ENCODE measurements at regions not wholly inside any gene's neighbourhood (a gene's known extent, or its start where the extent isn't known, plus 50 kb on each side); places are given as distances from the start of the nearest gene placed in this dataset.

DNA sequence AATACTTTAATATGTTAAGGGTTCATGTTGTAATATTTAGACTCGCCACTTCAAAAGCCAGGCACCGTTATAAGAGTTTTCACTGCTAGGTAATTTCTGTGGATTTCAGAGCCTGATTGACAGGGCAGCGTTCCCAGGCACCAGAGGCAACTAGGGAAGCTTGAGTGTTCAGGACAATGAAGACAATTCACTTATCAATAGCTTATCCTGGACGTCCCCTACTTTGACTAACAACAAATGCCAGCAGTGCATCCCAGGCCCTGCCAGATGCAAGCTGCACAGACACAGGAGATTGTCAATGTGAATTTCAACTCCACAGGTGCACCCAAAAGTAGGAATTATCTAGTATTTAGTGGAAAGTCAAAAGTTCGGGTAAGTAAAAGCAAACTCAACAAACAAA lies 179.3 kb upstream of the GYPC start:
- no peaks in the 10 kb centered on the region for H3K36me3 ChIP-seq (ENCODE audit: control insufficient read depth, insufficient read depth, low read length)
- no peaks in the 10 kb centered on the region for H3K4me1 Mint-ChIP-seq
- H3K4me3 ChIP-seq (ENCODE audit: low read depth, low read length) = no peak overlapping the region
- no peaks in the 10 kb centered on the region for H3K27me3 ChIP-seq (ENCODE audit: control insufficient read depth, insufficient read depth, low read length)
- no peak overlapping the region for H3K27ac Mint-ChIP-seq
- H3K4me3 Mint-ChIP-seq = no peak overlapping the region
- peaks cover 0 to 2% (median 0%) of the 10 kb centered on the region in 7 donors for H3K9me3 Mint-ChIP-seq
- no peak overlapping the region for H3K27ac ChIP-seq (ENCODE audit: insufficient read depth, low read length, poor library complexity, severe bottlenecking)
- H3K4me1 ChIP-seq (ENCODE audit: control insufficient read depth, insufficient read depth, low read length, poor library complexity, severe bottlenecking) = no peaks in the 10 kb centered on the region
- H3K9me3 ChIP-seq (ENCODE audit: control insufficient read depth in 2 of 2, low read length in 2 of 2) = no peaks in the 10 kb centered on the region
- no peak for ATAC-seq (ENCODE audit: low read depth in 2 of 2)
- no peak for DNase-seq
- H3K27me3 Mint-ChIP-seq = no peaks in the 10 kb centered on the region
- H3K36me3 Mint-ChIP-seq = no peaks in the 10 kb centered on the region

DNA sequence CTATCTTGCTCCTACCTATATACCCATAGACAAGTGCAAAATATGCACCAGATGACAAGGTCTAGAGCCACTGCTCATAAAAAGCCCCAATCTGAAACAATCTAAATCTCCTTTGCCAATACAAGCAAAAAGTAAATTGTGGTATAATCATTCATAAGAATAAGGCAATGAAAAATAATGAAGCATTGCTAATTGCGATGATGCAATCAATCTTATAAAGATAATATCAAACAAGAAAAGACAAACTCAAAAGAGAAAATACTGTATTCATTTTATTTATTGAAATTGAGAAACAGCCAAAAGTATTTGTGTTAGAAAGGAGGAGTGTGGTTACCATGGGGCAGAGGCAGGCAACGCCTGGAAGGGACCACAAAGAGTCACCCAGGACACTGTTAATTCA lies 175.9 kb upstream of the GYPC start:
- DNase-seq (no peak), ATAC-seq (ENCODE audit: low read depth in 2 of 2) (no peak)
- Histone ChIP-seq H3K4me3 (ENCODE audit: low read depth, low read length) (no peak overlapping the region), H3K36me3 (ENCODE audit: control insufficient read depth, insufficient read depth, low read length) (no peaks in the 10 kb centered on the region), H3K27ac (ENCODE audit: insufficient read depth, low read length, poor library complexity, severe bottlenecking) (no peak overlapping the region), H3K9me3 (ENCODE audit: control insufficient read depth in 2 of 2, low read length in 2 of 2) (no peaks in the 10 kb centered on the region), H3K4me1 (ENCODE audit: control insufficient read depth, insufficient read depth, low read length, poor library complexity, severe bottlenecking) (no peaks in the 10 kb centered on the region), H3K27me3 (ENCODE audit: control insufficient read depth, insufficient read depth, low read length) (no peaks in the 10 kb centered on the region)
- no peaks in the 10 kb centered on the region for H3K27me3 Mint-ChIP-seq
- H3K4me1 Mint-ChIP-seq = no peaks in the 10 kb centered on the region
- no peaks in the 10 kb centered on the region for H3K36me3 Mint-ChIP-seq
- no peak overlapping the region for H3K27ac Mint-ChIP-seq
- peaks cover 0 to 2% (median 0%) of the 10 kb centered on the region in 7 donors for H3K9me3 Mint-ChIP-seq
- H3K4me3 Mint-ChIP-seq = no peak overlapping the region

DNA sequence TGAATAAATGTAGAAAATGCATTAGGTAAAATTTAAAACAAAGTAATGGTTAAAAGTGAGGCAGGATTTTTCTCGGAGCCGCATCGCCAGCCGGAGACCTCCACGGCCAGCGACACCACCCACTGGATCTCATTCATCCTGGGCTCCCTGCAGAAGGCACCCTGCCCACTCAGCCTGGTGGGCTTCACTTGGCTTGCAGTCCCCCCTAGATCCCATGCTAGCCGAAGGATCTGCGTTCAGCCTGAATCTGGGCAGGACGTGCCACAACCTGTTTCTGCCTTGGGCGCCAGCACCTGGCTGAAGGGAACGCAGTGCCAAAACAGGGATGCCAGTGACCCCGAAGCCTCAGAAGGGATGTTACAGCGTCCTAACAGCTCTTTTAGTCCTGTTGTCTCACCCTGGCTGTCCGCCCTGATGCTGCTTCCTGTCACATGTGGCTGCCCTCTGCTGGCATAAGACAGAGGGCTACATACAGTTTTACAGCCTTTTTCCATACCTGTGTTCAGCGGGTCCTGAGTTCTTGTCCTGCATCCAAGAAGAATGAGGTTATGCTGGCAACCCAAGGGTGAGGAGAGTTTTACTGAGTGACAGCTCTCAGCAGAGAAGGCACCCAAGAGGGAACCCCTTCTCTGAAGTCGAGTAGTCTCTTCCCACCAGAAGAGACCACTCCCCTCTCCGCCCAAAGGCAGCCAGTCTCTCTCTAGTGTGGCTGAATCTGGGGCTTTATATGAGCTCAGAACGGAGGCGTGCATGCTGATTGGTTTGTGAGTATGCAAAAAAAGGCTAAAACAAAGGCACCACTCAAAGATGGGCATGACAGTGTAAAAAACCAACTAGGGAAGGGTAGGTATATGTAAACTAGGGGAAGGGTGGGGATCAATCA lies 173.1 kb upstream of the GYPC start:
- no peaks in the 10 kb centered on the region for H3K9me3 ChIP-seq (ENCODE audit: control insufficient read depth in 2 of 2, low read length in 2 of 2)
- ATAC-seq (ENCODE audit: low read depth in 2 of 2) = no peak
- Mint-ChIP-seq H3K9me3 (peaks cover 0 to 2% (median 0%) of the 10 kb centered on the region in 7 donors), H3K27me3 (peaks cover 2% of the 10 kb centered on the region), H3K27ac (no peak overlapping the region), H3K36me3 (no peaks in the 10 kb centered on the region), H3K4me3 (no peak overlapping the region), H3K4me1 (no peaks in the 10 kb centered on the region)
- no peaks in the 10 kb centered on the region for H3K4me1 ChIP-seq (ENCODE audit: control insufficient read depth, insufficient read depth, low read length, poor library complexity, severe bottlenecking)
- H3K4me3 ChIP-seq (ENCODE audit: low read depth, low read length) = no peak overlapping the region
- no peaks in the 10 kb centered on the region for H3K36me3 ChIP-seq (ENCODE audit: control insufficient read depth, insufficient read depth, low read length)
- H3K27me3 ChIP-seq (ENCODE audit: control insufficient read depth, insufficient read depth, low read length) = peaks cover 3% of the 10 kb centered on the region
- peak in 1 of 3 donors; percentile 23 for DNase-seq
- H3K27ac ChIP-seq (ENCODE audit: insufficient read depth, low read length, poor library complexity, severe bottlenecking) = no peak overlapping the region

DNA sequence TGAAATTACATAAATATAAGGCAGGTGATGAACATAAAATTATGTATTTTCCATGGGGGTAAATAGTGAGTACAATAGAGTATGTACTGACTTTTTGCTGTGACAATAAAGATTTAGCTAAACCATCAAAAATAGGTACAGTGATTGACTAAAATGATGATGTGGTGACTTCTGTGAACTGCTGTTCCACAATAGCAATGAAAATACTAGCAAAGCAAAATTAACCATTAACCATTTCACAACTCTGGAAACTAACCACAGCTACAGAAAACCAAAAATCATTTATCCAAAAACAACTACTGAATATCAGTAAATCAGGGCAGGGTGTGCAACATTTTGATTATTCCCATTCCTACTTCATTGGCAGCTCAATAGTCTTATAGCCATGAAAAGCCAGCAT lies 161.4 kb upstream of the GYPC start:
- Histone ChIP-seq H3K27me3 (ENCODE audit: control insufficient read depth, insufficient read depth, low read length) (no peaks in the 10 kb centered on the region), H3K4me3 (ENCODE audit: low read depth, low read length) (no peak overlapping the region)

DNA sequence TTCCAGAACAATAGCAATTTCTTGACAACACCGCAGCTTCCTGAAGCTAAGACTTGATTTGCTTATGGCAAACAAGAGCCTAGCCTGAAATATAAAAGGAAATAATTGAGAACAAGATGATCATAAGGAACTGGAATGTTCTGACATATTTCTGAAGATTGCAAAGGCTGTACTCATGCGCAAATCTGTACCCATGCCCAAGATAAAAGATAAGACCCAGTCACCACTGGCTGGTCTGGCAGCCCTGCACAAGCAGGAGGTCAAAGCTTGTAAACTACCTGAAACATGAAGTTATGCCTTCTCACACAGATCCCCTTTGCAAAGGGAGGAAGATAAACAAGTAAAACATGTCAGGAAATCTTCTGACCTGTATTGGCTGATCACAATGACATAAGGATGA lies 160.8 kb upstream of the GYPC start:
- no peaks in the 10 kb centered on the region for H3K4me1 Mint-ChIP-seq
- ATAC-seq (ENCODE audit: low read depth in 2 of 2) (no peak), DNase-seq (no peak)
- Histone ChIP-seq H3K4me3 (ENCODE audit: low read depth, low read length) (no peak overlapping the region), H3K9me3 (ENCODE audit: control insufficient read depth in 2 of 2, low read length in 2 of 2) (peaks cover 0 to 2% of the 10 kb centered on the region in 2 experiments), H3K27ac (ENCODE audit: insufficient read depth, low read length, poor library complexity, severe bottlenecking) (no peak overlapping the region), H3K36me3 (ENCODE audit: control insufficient read depth, insufficient read depth, low read length) (no peaks in the 10 kb centered on the region), H3K4me1 (ENCODE audit: control insufficient read depth, insufficient read depth, low read length, poor library complexity, severe bottlenecking) (no peaks in the 10 kb centered on the region), H3K27me3 (ENCODE audit: control insufficient read depth, insufficient read depth, low read length) (no peaks in the 10 kb centered on the region)
- H3K27ac Mint-ChIP-seq = no peak overlapping the region
- H3K27me3 Mint-ChIP-seq = peaks cover 12% of the 10 kb centered on the region
- no peaks in the 10 kb centered on the region for H3K36me3 Mint-ChIP-seq
- H3K9me3 Mint-ChIP-seq = peaks cover 0 to 10% (median 4%) of the 10 kb centered on the region in 7 donors
- no peak overlapping the region for H3K4me3 Mint-ChIP-seq

More for the DNA sequence above, 161.4 kb upstream of the GYPC start:
- H3K9me3 Mint-ChIP-seq = peaks cover 0 to 10% (median 4%) of the 10 kb centered on the region in 7 donors
- ATAC-seq (ENCODE audit: low read depth in 2 of 2) = no peak
- Histone ChIP-seq H3K36me3 (ENCODE audit: control insufficient read depth, insufficient read depth, low read length) (no peaks in the 10 kb centered on the region), H3K27ac (ENCODE audit: insufficient read depth, low read length, poor library complexity, severe bottlenecking) (no peak overlapping the region), H3K9me3 (ENCODE audit: control insufficient read depth in 2 of 2, low read length in 2 of 2) (peaks cover 0 to 2% of the 10 kb centered on the region in 2 experiments), H3K4me1 (ENCODE audit: control insufficient read depth, insufficient read depth, low read length, poor library complexity, severe bottlenecking) (no peaks in the 10 kb centered on the region)
- H3K27me3 Mint-ChIP-seq = peaks cover 13% of the 10 kb centered on the region
- no peak overlapping the region for H3K27ac Mint-ChIP-seq
- no peak overlapping the region for H3K4me3 Mint-ChIP-seq
- no peaks in the 10 kb centered on the region for H3K36me3 Mint-ChIP-seq
- no peak for DNase-seq
- H3K4me1 Mint-ChIP-seq = no peaks in the 10 kb centered on the region

DNA sequence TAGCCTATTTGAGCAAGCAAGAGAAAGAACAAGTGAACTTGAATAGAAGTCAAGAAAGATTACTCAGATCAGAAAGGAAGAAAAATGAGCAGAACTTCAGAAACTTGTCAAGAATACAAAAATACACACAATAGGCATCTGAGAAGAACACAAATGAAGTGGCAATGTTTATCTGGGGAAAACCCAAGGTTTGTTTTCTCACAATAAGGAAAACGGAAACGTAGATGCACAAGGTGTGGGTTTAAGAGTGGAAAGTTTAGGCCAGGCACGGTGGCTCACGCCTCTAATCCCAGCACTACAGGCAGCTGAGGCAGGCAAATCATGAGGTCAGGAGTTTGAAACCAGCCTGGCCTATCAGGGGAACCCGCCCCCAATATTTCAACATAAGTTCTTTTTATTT lies 159.5 kb upstream of the GYPC start:
- no peaks in the 10 kb centered on the region for H3K36me3 Mint-ChIP-seq
- Histone ChIP-seq H3K27me3 (ENCODE audit: control insufficient read depth, insufficient read depth, low read length) (peaks cover 3% of the 10 kb centered on the region), H3K36me3 (ENCODE audit: control insufficient read depth, insufficient read depth, low read length) (no peaks in the 10 kb centered on the region), H3K4me1 (ENCODE audit: control insufficient read depth, insufficient read depth, low read length, poor library complexity, severe bottlenecking) (no peaks in the 10 kb centered on the region), H3K9me3 (ENCODE audit: control insufficient read depth in 2 of 2, low read length in 2 of 2) (peaks cover 0 to 2% of the 10 kb centered on the region in 2 experiments), H3K27ac (ENCODE audit: insufficient read depth, low read length, poor library complexity, severe bottlenecking) (no peak overlapping the region), H3K4me3 (ENCODE audit: low read depth, low read length) (no peak overlapping the region)
- DNase-seq (no peak), ATAC-seq (ENCODE audit: low read depth in 2 of 2) (no peak)
- H3K27ac Mint-ChIP-seq = no peak overlapping the region
- H3K4me1 Mint-ChIP-seq = no peaks in the 10 kb centered on the region
- peaks cover 0 to 10% (median 4%) of the 10 kb centered on the region in 7 donors for H3K9me3 Mint-ChIP-seq
- H3K27me3 Mint-ChIP-seq = peaks cover 12% of the 10 kb centered on the region
- no peak overlapping the region for H3K4me3 Mint-ChIP-seq

DNA sequence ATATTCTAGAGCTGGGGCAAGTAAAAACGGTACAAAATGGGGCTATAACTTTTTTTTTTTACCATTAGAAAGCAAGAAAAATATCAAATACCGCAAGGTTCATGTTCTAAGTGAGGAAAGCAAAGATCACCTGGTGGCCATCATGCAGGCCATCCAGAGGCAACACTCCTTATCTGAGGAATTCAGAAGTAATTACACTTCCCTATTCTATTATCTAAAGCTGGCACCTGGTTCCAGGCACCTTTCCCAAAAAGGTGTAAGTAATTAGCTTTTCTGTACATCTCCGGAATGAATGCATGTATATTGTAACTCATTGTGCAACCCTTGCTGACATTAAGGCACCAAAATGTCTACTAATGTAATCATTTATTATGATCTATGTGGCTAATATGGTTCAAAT lies 152.5 kb upstream of the GYPC start:
- Histone ChIP-seq H3K4me1 (ENCODE audit: control insufficient read depth, insufficient read depth, low read length, poor library complexity, severe bottlenecking) (no peaks in the 10 kb centered on the region), H3K36me3 (ENCODE audit: control insufficient read depth, insufficient read depth, low read length) (no peaks in the 10 kb centered on the region), H3K27me3 (ENCODE audit: control insufficient read depth, insufficient read depth, low read length) (peaks cover 3% of the 10 kb centered on the region), H3K9me3 (ENCODE audit: control insufficient read depth in 2 of 2, low read length in 2 of 2) (no peaks in the 10 kb centered on the region), H3K4me3 (ENCODE audit: low read depth, low read length) (no peak overlapping the region), H3K27ac (ENCODE audit: insufficient read depth, low read length, poor library complexity, severe bottlenecking) (no peak overlapping the region)
- DNase-seq = no peak
- Mint-ChIP-seq H3K4me3 (no peak overlapping the region), H3K27ac (no peak overlapping the region), H3K27me3 (peaks cover 11% of the 10 kb centered on the region), H3K4me1 (no peaks in the 10 kb centered on the region), H3K36me3 (no peaks in the 10 kb centered on the region), H3K9me3 (no peaks in the 10 kb centered on the region)
- no peak for ATAC-seq (ENCODE audit: low read depth in 2 of 2)

DNA sequence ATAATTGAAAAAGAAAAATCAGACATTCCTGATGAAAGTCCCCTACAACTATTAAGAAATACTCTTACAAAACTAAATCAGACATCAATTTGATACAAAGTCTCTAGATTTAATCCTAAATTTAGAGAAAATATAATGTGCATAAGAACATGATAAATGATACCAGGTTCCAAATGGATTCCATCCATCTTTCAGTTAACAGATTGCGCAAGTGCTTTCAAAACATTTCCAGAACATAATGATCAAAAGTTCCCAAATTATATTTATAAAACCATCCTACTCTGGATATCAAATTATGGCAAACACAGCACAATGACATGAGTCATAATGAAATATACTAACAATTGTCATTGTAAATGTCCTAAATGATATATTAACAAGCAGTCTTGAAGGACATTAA lies 151.0 kb upstream of the GYPC start:
- ATAC-seq (ENCODE audit: low read depth in 2 of 2) (no peak), DNase-seq (no peak)
- H3K4me3 ChIP-seq (ENCODE audit: low read depth, low read length) = no peak overlapping the region
- H3K4me1 ChIP-seq (ENCODE audit: control insufficient read depth, insufficient read depth, low read length, poor library complexity, severe bottlenecking) = no peaks in the 10 kb centered on the region
- no peaks in the 10 kb centered on the region for H3K9me3 ChIP-seq (ENCODE audit: control insufficient read depth in 2 of 2, low read length in 2 of 2)
- no peak overlapping the region for H3K27ac ChIP-seq (ENCODE audit: insufficient read depth, low read length, poor library complexity, severe bottlenecking)
- H3K9me3 Mint-ChIP-seq = no peaks in the 10 kb centered on the region
- no peak overlapping the region for H3K4me3 Mint-ChIP-seq
- H3K36me3 Mint-ChIP-seq = no peaks in the 10 kb centered on the region
- H3K36me3 ChIP-seq (ENCODE audit: control insufficient read depth, insufficient read depth, low read length) = no peaks in the 10 kb centered on the region
- H3K27me3 Mint-ChIP-seq = peaks cover 6% of the 10 kb centered on the region
- H3K27ac Mint-ChIP-seq = no peak overlapping the region
- peaks cover 3% of the 10 kb centered on the region for H3K27me3 ChIP-seq (ENCODE audit: control insufficient read depth, insufficient read depth, low read length)
- no peaks in the 10 kb centered on the region for H3K4me1 Mint-ChIP-seq
